ENCODE measurements at regions not wholly inside any gene's neighbourhood (a gene's known extent, or its start where the extent isn't known, plus 50 kb on each side); places are given as distances from the start of the nearest gene placed in this dataset.

- TF ChIP-seq, protein P1, sequence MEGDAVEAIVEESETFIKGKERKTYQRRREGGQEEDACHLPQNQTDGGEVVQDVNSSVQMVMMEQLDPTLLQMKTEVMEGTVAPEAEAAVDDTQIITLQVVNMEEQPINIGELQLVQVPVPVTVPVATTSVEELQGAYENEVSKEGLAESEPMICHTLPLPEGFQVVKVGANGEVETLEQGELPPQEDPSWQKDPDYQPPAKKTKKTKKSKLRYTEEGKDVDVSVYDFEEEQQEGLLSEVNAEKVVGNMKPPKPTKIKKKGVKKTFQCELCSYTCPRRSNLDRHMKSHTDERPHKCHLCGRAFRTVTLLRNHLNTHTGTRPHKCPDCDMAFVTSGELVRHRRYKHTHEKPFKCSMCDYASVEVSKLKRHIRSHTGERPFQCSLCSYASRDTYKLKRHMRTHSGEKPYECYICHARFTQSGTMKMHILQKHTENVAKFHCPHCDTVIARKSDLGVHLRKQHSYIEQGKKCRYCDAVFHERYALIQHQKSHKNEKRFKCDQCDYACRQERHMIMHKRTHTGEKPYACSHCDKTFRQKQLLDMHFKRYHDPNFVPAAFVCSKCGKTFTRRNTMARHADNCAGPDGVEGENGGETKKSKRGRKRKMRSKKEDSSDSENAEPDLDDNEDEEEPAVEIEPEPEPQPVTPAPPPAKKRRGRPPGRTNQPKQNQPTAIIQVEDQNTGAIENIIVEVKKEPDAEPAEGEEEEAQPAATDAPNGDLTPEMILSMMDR (IDR thresholded peaks at IDR 0.05) = peak; percentile 92 to 94 (median 93)
- TF ChIP-seq POLR2A (IDR thresholded peaks at IDR 0.05) = no peak
These were observed 51.2 kb upstream of the GGTA1 start for GRCh38 chr9:121550569-121551512.
